Caco-2 (cell line): ENCODE measurements at regions not wholly inside any gene's neighbourhood (a gene's known extent, or its start where the extent isn't known, plus 50 kb on each side); places are given as distances from the start of the nearest gene placed in this dataset.

Source experiments
- BruUV-seq: library from RNA; stranded (reverse); fragments of 400-500 nt; replicated peaks from 2 replicates; lab custom pipeline; 2021; lab: Mats Ljungman, UMichigan
- CTCF ChIA-PET: fragments of 300-600 bp; sonication (Branson Sonifier 250); formaldehyde crosslinking; loops from one replicate; lab custom pipeline; 2022; ENCODE audit warnings: antibody characterized with exemption; lab: Charles Lee
- POLR2A ChIA-PET: fragments of 300-600 bp; sonication (Branson Sonifier 250); formaldehyde crosslinking; loops from one replicate; lab custom pipeline; 2022; ENCODE audit warnings: antibody characterized with exemption; lab: Charles Lee
- DNase-seq, 2 experiments: peaks; one replicate each; pipeline versions ENCODE4 v3.0.0 to v3.0.0-alpha.2; 2020 to 2022
- H3K27me3 ChIP-seq: replicated peaks from 2 replicates; pipeline ENCODE4 v1.6.0; 2011; ENCODE audit warnings: low read length; ENCODE audit not compliant: control insufficient read depth, insufficient read depth
- H3K36me3 ChIP-seq: 2 replicates; pipeline ENCODE4 v1.5.1; 2011; ENCODE audit warnings: low read length; ENCODE audit not compliant: control insufficient read depth, insufficient read depth
- H3K4me1 ChIP-seq: fragments of 250-450 bp; sonication (Bioruptor Pico); 2 replicates; pipeline ENCODE4 v1.5.1; 2020; ENCODE audit warnings: mild to moderate bottlenecking
- H3K4me3 ChIP-seq: 2 replicates; pipeline ENCODE4 v1.5.1; 2011; ENCODE audit warnings: low read depth, mild to moderate bottlenecking, control low read depth, low read length
- H3K9me3 ChIP-seq: fragments of 250-450 bp; sonication (Bioruptor Pico); 2 replicates; pipeline ENCODE4 v1.5.1; 2020; ENCODE audit warnings: mild to moderate bottlenecking, moderate library complexity
- H3K27ac Mint-ChIP-seq: one replicate; pipeline ENCODE4 v1.8.0; 2022; ENCODE audit warnings: mixed read lengths; ENCODE audit not compliant: unreplicated experiment
- H3K27me3 Mint-ChIP-seq: one replicate; pipeline ENCODE4 v1.8.0; 2022; ENCODE audit warnings: mixed read lengths; ENCODE audit not compliant: insufficient read depth, unreplicated experiment
- H3K36me3 Mint-ChIP-seq: one replicate; pipeline ENCODE4 v1.8.0; 2022; ENCODE audit warnings: mild to moderate bottlenecking, mixed read lengths; ENCODE audit not compliant: insufficient read depth, unreplicated experiment
- H3K4me1 Mint-ChIP-seq: one replicate; pipeline ENCODE4 v1.8.0; 2022; ENCODE audit warnings: low read depth, mixed read lengths; ENCODE audit not compliant: unreplicated experiment
- H3K4me3 Mint-ChIP-seq: one replicate; pipeline ENCODE4 v1.8.0; 2022; ENCODE audit warnings: mild to moderate bottlenecking, moderate library complexity, mixed read lengths; ENCODE audit not compliant: unreplicated experiment
- H3K9me3 Mint-ChIP-seq: one replicate; pipeline ENCODE4 v1.8.0; 2022; ENCODE audit warnings: mixed read lengths; ENCODE audit not compliant: unreplicated experiment
- CTCF ChIP-seq, 2 experiments: fragments of 200-600 bp in 1 of 2; IDR thresholded peaks; 1 replicate in 1 of 2; 2 replicates in 1 of 2; pipeline versions ENCODE4 v1.5.1 to v1.8.0; 2011 to 2022; ENCODE audit warnings: antibody characterized with exemption in 1 of 2, control low read depth in 1 of 2, inconsistent platforms in 1 of 2, low read depth in 1 of 2, low read length in 1 of 2, mild to moderate bottlenecking in 1 of 2, moderate library complexity in 1 of 2; ENCODE audit not compliant: insufficient read depth in 1 of 2, severe bottlenecking in 1 of 2, unreplicated experiment in 1 of 2
- intact Hi-C: fragments of 100-400 bp; cut with micrococcal nuclease; formaldehyde crosslinking; loops from one replicate; pipeline ENCODE4 v1.10.0; 2022; ENCODE audit not compliant: unreplicated experiment

GRCh38 chr5:3033033-3033755 is 281.7 kb upstream of the IRX2 start:
- H3K9me3 Mint-ChIP-seq: peaks cover 18% of the 10 kb centered on the region
- no peak overlapping the region for H3K27ac Mint-ChIP-seq
- H3K4me1 Mint-ChIP-seq: no peaks in the 10 kb centered on the region
- DNase-seq: no peak
- Histone ChIP-seq H3K36me3 (no peaks in the 10 kb centered on the region), H3K27me3 (no peaks in the 10 kb centered on the region), H3K9me3 (no peaks in the 10 kb centered on the region), H3K4me3 (no peak overlapping the region), H3K4me1 (no peaks in the 10 kb centered on the region)
- TF ChIP-seq CTCF (IDR thresholded peaks at IDR 0.05; ENCODE audit: insufficient read depth in 1 of 2, low read depth in 1 of 2, low read length in 1 of 2, severe bottlenecking in 1 of 2, unreplicated experiment in 1 of 2): no peak
- no peaks in the 10 kb centered on the region for H3K36me3 Mint-ChIP-seq
- no peak overlapping the region for H3K4me3 Mint-ChIP-seq
- POLR2A ChIA-PET: no interaction called here
- peaks cover 4% of the 10 kb centered on the region for H3K27me3 Mint-ChIP-seq
- intact Hi-C loops: no loop called here
- BruUV-seq: no TSS peak
- CTCF ChIA-PET: no interaction called here

GRCh38 chr5:3032513-3032912 is 281.0 kb upstream of the IRX2 start:
- Histone ChIP-seq H3K27me3 (no peaks in the 10 kb centered on the region), H3K4me1 (no peaks in the 10 kb centered on the region), H3K4me3 (no peak overlapping the region), H3K9me3 (no peaks in the 10 kb centered on the region), H3K36me3 (no peaks in the 10 kb centered on the region)
- no peak for DNase-seq
- TF ChIP-seq CTCF (IDR thresholded peaks at IDR 0.05; ENCODE audit: insufficient read depth in 1 of 2, low read depth in 1 of 2, low read length in 1 of 2, severe bottlenecking in 1 of 2, unreplicated experiment in 1 of 2): no peak
- Mint-ChIP-seq H3K9me3 (peaks cover 11% of the 10 kb centered on the region), H3K36me3 (no peaks in the 10 kb centered on the region), H3K27ac (no peak overlapping the region), H3K4me1 (no peaks in the 10 kb centered on the region), H3K4me3 (no peak overlapping the region), H3K27me3 (peaks cover 4% of the 10 kb centered on the region)
- no TSS peak for BruUV-seq
- POLR2A ChIA-PET: no interaction called here
- intact Hi-C loops: no loop called here
- CTCF ChIA-PET: no interaction called here

- Mint-ChIP-seq H3K9me3 (peaks cover 6% of the 10 kb centered on the region), H3K4me3 (no peak overlapping the region), H3K27ac (no peak overlapping the region), H3K4me1 (no peaks in the 10 kb centered on the region), H3K27me3 (peaks cover 4% of the 10 kb centered on the region), H3K36me3 (no peaks in the 10 kb centered on the region)
- Histone ChIP-seq H3K9me3 (no peaks in the 10 kb centered on the region), H3K4me3 (no peak overlapping the region), H3K27me3 (no peaks in the 10 kb centered on the region), H3K4me1 (no peaks in the 10 kb centered on the region), H3K36me3 (no peaks in the 10 kb centered on the region)
- no peak for TF ChIP-seq CTCF (IDR thresholded peaks at IDR 0.05; ENCODE audit: insufficient read depth in 1 of 2, low read depth in 1 of 2, low read length in 1 of 2, severe bottlenecking in 1 of 2, unreplicated experiment in 1 of 2)
- no TSS peak for BruUV-seq
- CTCF ChIA-PET: no interaction called here
- POLR2A ChIA-PET: no interaction called here
- DNase-seq: no peak
- intact Hi-C loops: no loop called here
These were observed 280.4 kb upstream of the IRX2 start for GRCh38 chr5:3031733-3032378.
